ENCODE measurements at regions not wholly inside any gene's neighbourhood (a gene's known extent, or its start where the extent isn't known, plus 50 kb on each side); places are given as distances from the start of the nearest gene placed in this dataset.
A peak's percentile ranks its signal among the peaks of the same experiment; 100 is the strongest.

DNA sequence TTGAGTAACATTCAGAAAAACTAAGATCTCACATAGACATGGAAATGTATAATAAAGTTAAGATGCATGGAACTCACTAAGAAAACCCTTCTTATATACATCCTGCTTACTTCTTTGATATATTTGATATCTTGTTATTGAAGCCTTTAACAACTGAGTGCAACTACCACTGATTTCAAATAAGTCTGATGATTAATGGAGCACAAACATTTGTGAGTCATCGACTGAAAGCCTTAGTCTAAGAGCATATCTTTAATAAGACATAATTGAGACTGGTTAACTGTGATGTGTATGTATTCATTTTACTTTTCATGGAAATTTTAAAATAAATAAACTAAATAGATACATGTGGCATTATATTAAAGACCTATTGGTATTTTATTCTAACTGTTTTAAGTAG is 740.5 kb downstream of the EPHA3 start:
- H3K4me3 ChIP-seq (ENCODE audit: low read length) = no peak overlapping the region
- no peaks in the 10 kb centered on the region for H3K9me2 ChIP-seq (ENCODE audit: insufficient read depth, low read length)
- no peaks in the 10 kb centered on the region for H3K9me3 ChIP-seq (ENCODE audit: low read length)
- H3K27ac ChIP-seq (ENCODE audit: low read length) = no peak overlapping the region
- H2AFZ ChIP-seq (ENCODE audit: low read depth, low read length) = no peak overlapping the region
- no peaks in the 10 kb centered on the region for H3F3A ChIP-seq (ENCODE audit: insufficient read depth, low read length, poor library complexity, severe bottlenecking)
- no peak overlapping the region for H3K9ac ChIP-seq (ENCODE audit: low read length)
- H3K27me3 ChIP-seq (ENCODE audit: insufficient read depth, low read depth, low read length) = no peaks in the 10 kb centered on the region
- no peaks in the 10 kb centered on the region for H3K36me3 ChIP-seq (ENCODE audit: insufficient read depth, low read length)
- H3K79me2 ChIP-seq (replicated peaks; ENCODE audit: insufficient read depth, low read length) = no peaks in the 10 kb centered on the region
- TF ChIP-seq TAF1 (IDR thresholded peaks at IDR 0.05; ENCODE audit: low read depth) (no peak), RAD21 (conservative IDR thresholded peaks at IDR 0.05) (no peak), EP300 (conservative IDR thresholded peaks at IDR 0.05; ENCODE audit: poor library complexity, severe bottlenecking) (no peak), EZH2 (IDR thresholded peaks at IDR 0.05; ENCODE audit: borderline replicate concordance, insufficient read depth, low read length, poor library complexity, severe bottlenecking) (no peak), MXI1 (conservative IDR thresholded peaks at IDR 0.05; ENCODE audit: poor library complexity, severe bottlenecking) (no peak), SMC3 (conservative IDR thresholded peaks at IDR 0.05; ENCODE audit: poor library complexity) (no peak), POLR2AphosphoS5 (IDR thresholded peaks at IDR 0.05) (no peak)
- TF ChIP-seq, protein P1, sequence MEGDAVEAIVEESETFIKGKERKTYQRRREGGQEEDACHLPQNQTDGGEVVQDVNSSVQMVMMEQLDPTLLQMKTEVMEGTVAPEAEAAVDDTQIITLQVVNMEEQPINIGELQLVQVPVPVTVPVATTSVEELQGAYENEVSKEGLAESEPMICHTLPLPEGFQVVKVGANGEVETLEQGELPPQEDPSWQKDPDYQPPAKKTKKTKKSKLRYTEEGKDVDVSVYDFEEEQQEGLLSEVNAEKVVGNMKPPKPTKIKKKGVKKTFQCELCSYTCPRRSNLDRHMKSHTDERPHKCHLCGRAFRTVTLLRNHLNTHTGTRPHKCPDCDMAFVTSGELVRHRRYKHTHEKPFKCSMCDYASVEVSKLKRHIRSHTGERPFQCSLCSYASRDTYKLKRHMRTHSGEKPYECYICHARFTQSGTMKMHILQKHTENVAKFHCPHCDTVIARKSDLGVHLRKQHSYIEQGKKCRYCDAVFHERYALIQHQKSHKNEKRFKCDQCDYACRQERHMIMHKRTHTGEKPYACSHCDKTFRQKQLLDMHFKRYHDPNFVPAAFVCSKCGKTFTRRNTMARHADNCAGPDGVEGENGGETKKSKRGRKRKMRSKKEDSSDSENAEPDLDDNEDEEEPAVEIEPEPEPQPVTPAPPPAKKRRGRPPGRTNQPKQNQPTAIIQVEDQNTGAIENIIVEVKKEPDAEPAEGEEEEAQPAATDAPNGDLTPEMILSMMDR (IDR thresholded peaks at IDR 0.05; ENCODE audit: poor library complexity, severe bottlenecking) = no peak
- TF ChIP-seq, protein P2, sequence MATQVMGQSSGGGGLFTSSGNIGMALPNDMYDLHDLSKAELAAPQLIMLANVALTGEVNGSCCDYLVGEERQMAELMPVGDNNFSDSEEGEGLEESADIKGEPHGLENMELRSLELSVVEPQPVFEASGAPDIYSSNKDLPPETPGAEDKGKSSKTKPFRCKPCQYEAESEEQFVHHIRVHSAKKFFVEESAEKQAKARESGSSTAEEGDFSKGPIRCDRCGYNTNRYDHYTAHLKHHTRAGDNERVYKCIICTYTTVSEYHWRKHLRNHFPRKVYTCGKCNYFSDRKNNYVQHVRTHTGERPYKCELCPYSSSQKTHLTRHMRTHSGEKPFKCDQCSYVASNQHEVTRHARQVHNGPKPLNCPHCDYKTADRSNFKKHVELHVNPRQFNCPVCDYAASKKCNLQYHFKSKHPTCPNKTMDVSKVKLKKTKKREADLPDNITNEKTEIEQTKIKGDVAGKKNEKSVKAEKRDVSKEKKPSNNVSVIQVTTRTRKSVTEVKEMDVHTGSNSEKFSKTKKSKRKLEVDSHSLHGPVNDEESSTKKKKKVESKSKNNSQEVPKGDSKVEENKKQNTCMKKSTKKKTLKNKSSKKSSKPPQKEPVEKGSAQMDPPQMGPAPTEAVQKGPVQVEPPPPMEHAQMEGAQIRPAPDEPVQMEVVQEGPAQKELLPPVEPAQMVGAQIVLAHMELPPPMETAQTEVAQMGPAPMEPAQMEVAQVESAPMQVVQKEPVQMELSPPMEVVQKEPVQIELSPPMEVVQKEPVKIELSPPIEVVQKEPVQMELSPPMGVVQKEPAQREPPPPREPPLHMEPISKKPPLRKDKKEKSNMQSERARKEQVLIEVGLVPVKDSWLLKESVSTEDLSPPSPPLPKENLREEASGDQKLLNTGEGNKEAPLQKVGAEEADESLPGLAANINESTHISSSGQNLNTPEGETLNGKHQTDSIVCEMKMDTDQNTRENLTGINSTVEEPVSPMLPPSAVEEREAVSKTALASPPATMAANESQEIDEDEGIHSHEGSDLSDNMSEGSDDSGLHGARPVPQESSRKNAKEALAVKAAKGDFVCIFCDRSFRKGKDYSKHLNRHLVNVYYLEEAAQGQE (IDR thresholded peaks at IDR 0.05; ENCODE audit: borderline replicate concordance) = no peak
- no peak overlapping the region for H3K4me2 ChIP-seq (ENCODE audit: low read length)
- no peaks in the 10 kb centered on the region for H4K20me1 ChIP-seq (ENCODE audit: insufficient read depth)

DNA sequence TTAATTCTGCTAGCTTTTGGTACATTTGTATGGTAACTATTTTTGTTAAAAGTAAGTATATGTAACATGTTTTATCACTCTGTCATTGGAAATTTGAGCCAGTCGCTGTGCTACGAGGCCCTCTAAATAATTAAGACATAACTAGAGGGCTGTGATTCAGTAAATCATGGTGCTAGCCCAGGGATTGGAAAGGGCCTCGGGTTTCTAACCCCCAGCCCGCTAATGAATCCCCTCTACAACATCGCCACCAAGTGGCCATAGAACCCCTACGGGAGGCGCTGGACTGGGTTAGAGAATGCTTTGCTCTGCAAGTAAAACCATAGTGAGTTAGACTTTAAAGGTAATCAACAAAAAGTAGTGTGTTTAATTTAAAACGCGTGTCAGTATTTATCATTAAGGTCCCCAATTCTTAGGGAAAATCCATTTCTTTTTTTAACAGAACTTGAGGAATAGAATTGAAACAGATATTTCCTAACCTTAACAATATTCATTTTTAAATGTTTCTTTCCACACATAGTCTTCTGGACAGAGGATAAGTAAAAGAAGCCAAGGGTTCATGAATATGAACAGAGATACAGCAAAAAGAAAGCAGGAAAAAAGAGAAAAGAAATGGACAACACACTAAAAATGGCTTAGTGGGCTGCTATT is 744.7 kb downstream of the EPHA3 start:
- Histone ChIP-seq H3K9me3 (ENCODE audit: low read length) (no peaks in the 10 kb centered on the region), H2AFZ (ENCODE audit: low read depth, low read length) (no peak overlapping the region), H3K27ac (ENCODE audit: low read length) (no peak overlapping the region), H3K9ac (ENCODE audit: low read length) (no peak overlapping the region), H3K27me3 (ENCODE audit: insufficient read depth, low read depth, low read length) (no peaks in the 10 kb centered on the region), H4K20me1 (ENCODE audit: insufficient read depth) (no peaks in the 10 kb centered on the region), H3K4me3 (ENCODE audit: low read length) (no peak overlapping the region), H3K9me2 (ENCODE audit: insufficient read depth, low read length) (no peaks in the 10 kb centered on the region), H3F3A (ENCODE audit: insufficient read depth, low read length, poor library complexity, severe bottlenecking) (no peaks in the 10 kb centered on the region), H3K4me2 (ENCODE audit: low read length) (no peak overlapping the region), H3K79me2 (replicated peaks; ENCODE audit: insufficient read depth, low read length) (no peaks in the 10 kb centered on the region), H3K36me3 (ENCODE audit: insufficient read depth, low read length) (no peaks in the 10 kb centered on the region)
- peak; percentile 72 for TF ChIP-seq SMC3 (conservative IDR thresholded peaks at IDR 0.05; ENCODE audit: poor library complexity)
- TF ChIP-seq, protein P2 (IDR thresholded peaks at IDR 0.05; ENCODE audit: borderline replicate concordance) = no peak
- TF ChIP-seq, protein P1 (IDR thresholded peaks at IDR 0.05; ENCODE audit: poor library complexity, severe bottlenecking) = peak; percentile 65
- peak; percentile 78 for TF ChIP-seq RAD21 (conservative IDR thresholded peaks at IDR 0.05)
